Fibroblast of mammary gland (primary cell): ENCODE measurements at regions not wholly inside any gene's neighbourhood (a gene's known extent, or its start where the extent isn't known, plus 50 kb on each side); places are given as distances from the start of the nearest gene placed in this dataset.

ENCODE experiments used
- DNase-seq: peaks from one replicate; pipeline ENCODE4 v3.0.0-alpha.2; 2010; ENCODE audit warnings: low read depth
- H3K4me3 ChIP-seq: 2 replicates; pipeline ENCODE4 v1.5.1; 2011; ENCODE audit warnings: low read depth, mild to moderate bottlenecking, low read length, moderate library complexity; ENCODE audit not compliant: control insufficient read depth
- TF ChIP-seq, protein P1 (sequence below): conservative IDR thresholded peaks from 2 replicates; pipeline ENCODE4 v1.5.1; 2011; ENCODE audit warnings: low read depth, low read length, inconsistent platforms; ENCODE audit not compliant: control insufficient read depth, insufficient read depth

DNA sequence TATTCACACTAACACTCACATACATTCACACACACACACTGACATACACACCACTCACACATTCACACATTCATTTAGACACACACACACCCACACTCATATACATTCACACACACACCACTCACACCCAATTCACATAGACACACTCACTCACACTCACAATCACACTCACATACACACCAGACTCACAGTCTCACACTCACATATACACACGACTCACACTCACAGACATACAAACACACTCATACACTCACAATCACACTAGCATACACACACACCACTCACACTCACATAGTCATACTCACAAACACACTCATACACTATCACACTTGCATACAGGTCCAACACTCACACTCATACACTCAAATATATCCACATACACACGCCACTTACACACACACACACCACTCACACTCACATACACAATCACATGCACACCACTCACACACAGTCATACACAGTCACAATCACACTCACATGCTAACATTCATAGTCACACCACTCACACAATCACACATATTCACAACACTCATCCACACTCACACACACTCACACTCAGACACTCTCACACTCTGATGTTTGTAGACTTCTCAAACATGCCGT, 312.6 kb downstream of the SFMBT2 start:
- TF ChIP-seq, protein P1, sequence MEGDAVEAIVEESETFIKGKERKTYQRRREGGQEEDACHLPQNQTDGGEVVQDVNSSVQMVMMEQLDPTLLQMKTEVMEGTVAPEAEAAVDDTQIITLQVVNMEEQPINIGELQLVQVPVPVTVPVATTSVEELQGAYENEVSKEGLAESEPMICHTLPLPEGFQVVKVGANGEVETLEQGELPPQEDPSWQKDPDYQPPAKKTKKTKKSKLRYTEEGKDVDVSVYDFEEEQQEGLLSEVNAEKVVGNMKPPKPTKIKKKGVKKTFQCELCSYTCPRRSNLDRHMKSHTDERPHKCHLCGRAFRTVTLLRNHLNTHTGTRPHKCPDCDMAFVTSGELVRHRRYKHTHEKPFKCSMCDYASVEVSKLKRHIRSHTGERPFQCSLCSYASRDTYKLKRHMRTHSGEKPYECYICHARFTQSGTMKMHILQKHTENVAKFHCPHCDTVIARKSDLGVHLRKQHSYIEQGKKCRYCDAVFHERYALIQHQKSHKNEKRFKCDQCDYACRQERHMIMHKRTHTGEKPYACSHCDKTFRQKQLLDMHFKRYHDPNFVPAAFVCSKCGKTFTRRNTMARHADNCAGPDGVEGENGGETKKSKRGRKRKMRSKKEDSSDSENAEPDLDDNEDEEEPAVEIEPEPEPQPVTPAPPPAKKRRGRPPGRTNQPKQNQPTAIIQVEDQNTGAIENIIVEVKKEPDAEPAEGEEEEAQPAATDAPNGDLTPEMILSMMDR: no peak

DNA sequence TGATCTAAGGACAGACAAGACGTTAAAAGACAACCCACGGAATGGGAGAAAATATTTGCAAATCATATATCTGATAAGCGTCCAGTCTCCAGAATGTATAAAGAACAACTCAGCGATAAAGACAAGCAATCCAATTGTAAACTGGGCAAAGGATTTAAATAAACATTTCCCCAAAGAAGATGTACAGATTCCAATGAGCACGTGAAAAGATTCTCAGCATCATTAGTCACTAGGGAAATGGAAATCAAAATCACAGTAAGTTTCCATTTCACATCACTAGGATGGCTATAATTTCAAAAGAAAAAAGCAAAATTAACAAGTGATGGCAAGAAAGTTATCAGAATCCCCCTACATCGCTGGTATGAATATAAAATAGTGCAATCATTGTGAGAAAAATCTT, 316.1 kb downstream of the SFMBT2 start:
- DNase-seq: no peak
- TF ChIP-seq, protein P1: no peak
- H3K4me3 ChIP-seq: no peak overlapping the region

More for the DNA sequence above, 312.6 kb downstream of the SFMBT2 start:
- no peak for DNase-seq
- H3K4me3 ChIP-seq: no peak overlapping the region

DNA sequence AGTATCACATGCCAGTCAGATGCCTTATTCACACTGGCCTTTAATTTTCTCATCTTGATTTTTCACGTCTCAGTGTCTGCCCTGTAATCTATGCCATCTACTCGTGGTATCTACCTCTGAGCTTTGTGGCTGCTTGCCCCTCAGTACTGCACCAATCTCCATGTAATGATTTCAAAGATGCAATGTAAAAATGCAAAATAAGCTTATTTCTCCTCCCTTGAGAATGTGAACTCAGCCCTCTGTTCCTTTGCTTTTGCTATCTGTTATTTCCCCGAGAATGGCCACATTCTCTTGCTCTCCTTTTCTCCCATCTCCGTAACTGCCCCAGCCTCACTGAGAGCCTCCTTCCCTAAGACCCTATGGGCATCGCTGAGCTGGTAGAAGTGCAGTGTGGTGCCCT, 317.5 kb downstream of the SFMBT2 start:
- TF ChIP-seq, protein P1: no peak
- H3K4me3 ChIP-seq: no peak overlapping the region
- no peak for DNase-seq

DNA sequence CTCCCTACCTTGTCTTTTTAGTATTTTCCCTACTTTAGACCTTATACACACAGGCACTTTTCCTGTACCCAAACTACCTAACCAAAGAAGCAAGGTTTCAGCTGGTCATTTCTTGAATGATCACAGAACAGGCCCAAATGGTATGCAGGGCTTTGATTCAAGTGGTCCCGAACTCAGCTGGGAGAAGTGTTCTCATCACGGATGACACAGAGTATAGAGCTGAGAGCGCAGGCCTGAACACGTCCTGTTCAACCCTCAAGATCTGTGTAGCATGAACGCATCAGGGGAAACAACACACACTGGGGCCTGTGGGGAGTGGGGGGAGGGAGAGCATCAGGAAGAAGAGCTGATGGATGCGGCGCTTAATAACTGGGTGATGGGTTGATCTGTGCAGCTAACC, 318.2 kb downstream of the SFMBT2 start:
- H3K4me3 ChIP-seq: no peak overlapping the region
- TF ChIP-seq, protein P1: no peak
- DNase-seq: no peak

DNA sequence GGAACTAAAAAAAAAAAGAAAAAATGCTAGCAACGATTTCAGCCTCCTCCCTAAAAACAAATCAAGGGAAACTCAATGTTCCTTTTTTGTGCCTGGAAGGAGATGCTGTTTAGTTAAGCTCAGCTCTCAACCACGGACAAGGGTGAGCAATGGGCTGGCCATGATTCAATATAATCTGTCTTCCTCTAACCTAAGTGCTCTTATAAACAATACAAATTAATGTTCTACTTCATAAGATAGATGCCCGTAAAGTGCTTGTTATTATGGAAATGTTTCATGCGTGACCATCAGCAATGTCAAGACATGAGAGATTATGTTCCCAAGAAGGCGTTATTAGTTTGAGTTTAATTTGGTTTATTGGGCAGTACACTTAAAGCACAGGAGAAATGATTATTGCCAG, 320.3 kb downstream of the SFMBT2 start:
- DNase-seq: peak; percentile 15
- no peak overlapping the region for H3K4me3 ChIP-seq
- TF ChIP-seq, protein P1: no peak

DNA sequence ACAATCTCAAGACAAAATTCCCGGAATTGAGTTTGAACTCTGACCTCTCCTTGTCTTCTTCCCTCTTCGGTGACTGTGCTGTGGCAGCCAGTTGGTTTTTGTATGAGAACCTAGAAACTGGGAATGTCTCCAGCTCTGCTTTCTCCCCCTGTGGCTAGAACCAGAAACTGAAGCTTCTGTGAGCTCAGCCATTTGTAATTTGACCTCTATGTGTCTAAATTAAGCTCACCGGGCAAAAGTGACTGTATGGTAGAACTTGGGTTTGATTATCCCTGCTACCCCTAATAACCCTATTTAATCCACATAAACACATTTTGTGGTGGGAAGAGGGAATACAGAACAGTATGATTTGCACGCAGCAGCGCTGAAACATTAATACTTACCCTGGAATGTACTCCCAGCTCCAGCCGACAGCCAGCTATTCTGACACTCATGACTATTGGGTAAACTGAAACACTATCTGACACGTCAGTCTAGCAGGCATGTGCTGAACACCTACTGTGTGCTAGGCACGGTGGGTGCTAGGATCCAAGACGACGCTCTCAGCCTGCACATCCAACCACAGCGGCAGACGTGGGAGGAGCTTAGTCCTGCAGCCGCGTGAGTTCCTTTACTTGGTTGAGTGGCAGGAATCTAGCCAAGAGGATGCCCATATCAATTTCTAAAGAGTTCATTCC, 324.8 kb downstream of the SFMBT2 start:
- H3K4me3 ChIP-seq: no peak overlapping the region
- TF ChIP-seq, protein P1: peak; percentile 26
- peak; percentile 69 for DNase-seq
